CD1c-positive myeloid dendritic cell (primary cell): ENCODE measurements at regions not wholly inside any gene's neighbourhood (a gene's known extent, or its start where the extent isn't known, plus 50 kb on each side); places are given as distances from the start of the nearest gene placed in this dataset.
A peak's percentile ranks its signal among the peaks of the same experiment; 100 is the strongest.
"Not testable (repeated sequence)": the region's sequence is repeated elsewhere in the genome, so short reads cannot be mapped to it uniquely, and the experiment has no call there.

Experiments
- DNase-seq: peaks from one replicate; pipeline ENCODE4 v3.0.0-alpha.2; 2016; ENCODE audit errors: extremely low spot score

GRCh38 chrX:104391906-104392305 is 137.2 kb upstream of the ESX1 start:
- no peak for DNase-seq

GRCh38 chrX:104376937-104377336 is 122.2 kb upstream of the ESX1 start:
- DNase-seq, result no peak

GRCh38 chrX:104372547-104372946 is 117.8 kb upstream of the ESX1 start:
- no peak for DNase-seq

- no peak for DNase-seq
Observed at GRCh38 chrX:104370089-104370488, 115.4 kb upstream of the ESX1 start.

- DNase-seq, result not testable (repeated sequence)
Observed at GRCh38 chrX:104360774-104361173, 106.0 kb upstream of the ESX1 start.

GRCh38 chrX:104359124-104359523 is 104.4 kb upstream of the ESX1 start:
- no peak for DNase-seq

- peak; percentile 14 for DNase-seq
Observed at GRCh38 chrX:104351173-104351769, 96.5 kb upstream of the ESX1 start.

- no peak for DNase-seq
Observed at GRCh38 chrX:104347860-104348259, 93.1 kb upstream of the ESX1 start.

- DNase-seq, result peak; percentile 76
Observed at GRCh38 chrX:104343428-104344129, 88.8 kb upstream of the ESX1 start.

- DNase-seq, result no peak
Observed at GRCh38 chrX:104342065-104342464, 87.3 kb upstream of the ESX1 start.

GRCh38 chrX:104335756-104336155 is 81.0 kb upstream of the ESX1 start:
- DNase-seq, result no peak

GRCh38 chrX:104334971-104335370 is 80.2 kb upstream of the ESX1 start:
- DNase-seq, result no peak

GRCh38 chrX:104330966-104331365 is 76.2 kb upstream of the ESX1 start:
- DNase-seq, result no peak

GRCh38 chrX:104329731-104330130 is 75.0 kb upstream of the ESX1 start:
- DNase-seq, result no peak

GRCh38 chrX:104325213-104325585 is 70.5 kb upstream of the ESX1 start:
- DNase-seq, result no peak

GRCh38 chrX:104324461-104325212 is 69.9 kb upstream of the ESX1 start:
- no peak for DNase-seq

- DNase-seq, result no peak
Observed at GRCh38 chrX:104319346-104319745, 64.6 kb upstream of the ESX1 start.

GRCh38 chrX:104318330-104319009 is 63.7 kb upstream of the ESX1 start:
- no peak for DNase-seq

- DNase-seq, result no peak
Observed at GRCh38 chrX:104316739-104317138, 62.0 kb upstream of the ESX1 start.

GRCh38 chrX:104315555-104315954 is 60.8 kb upstream of the ESX1 start:
- DNase-seq, result no peak

- DNase-seq, result no peak
Observed at GRCh38 chrX:104310657-104311254, 56.0 kb upstream of the ESX1 start.

- DNase-seq, result no peak
Observed at GRCh38 chrX:104310090-104310489, 55.4 kb upstream of the ESX1 start.
